SJCRH30 (cell line): ENCODE measurements at regions not wholly inside any gene's neighbourhood (a gene's known extent, or its start where the extent isn't known, plus 50 kb on each side); places are given as distances from the start of the nearest gene placed in this dataset.
"Not testable (repeated sequence)": the region's sequence is repeated elsewhere in the genome, so short reads cannot be mapped to it uniquely, and the experiment has no call there.

Experiments used
- DNase-seq, 2 experiments: peaks; one replicate each; pipeline ENCODE4 v3.0.0-alpha.2; 2015 to 2020
- H3K27ac ChIP-seq: fragments of 250-450 bp; sonication (Bioruptor Pico); 2 replicates; pipeline ENCODE4 v1.5.1; 2020; ENCODE audit warnings: mild to moderate bottlenecking, moderate library complexity
- H3K27me3 ChIP-seq: fragments of 250-450 bp; sonication (Bioruptor Pico); 2 replicates; pipeline ENCODE4 v1.5.1; 2020; ENCODE audit warnings: mild to moderate bottlenecking, moderate library complexity
- H3K36me3 ChIP-seq: fragments of 250-450 bp; sonication (Bioruptor Pico); 2 replicates; pipeline ENCODE4 v1.5.1; 2020; ENCODE audit warnings: mild to moderate bottlenecking, moderate library complexity
- H3K4me1 ChIP-seq: fragments of 250-450 bp; sonication (Bioruptor Pico); 2 replicates; pipeline ENCODE4 v1.5.1; 2020; ENCODE audit warnings: mild to moderate bottlenecking, moderate library complexity
- H3K4me3 ChIP-seq: fragments of 250-450 bp; sonication (Bioruptor Pico); 2 replicates; pipeline ENCODE4 v1.5.1; 2020; ENCODE audit warnings: mild to moderate bottlenecking, moderate library complexity
- H3K9me3 ChIP-seq: fragments of 250-450 bp; sonication (Bioruptor Pico); replicated peaks from 2 replicates; pipeline ENCODE4 v1.5.1; 2020; ENCODE audit warnings: mild to moderate bottlenecking, moderate library complexity

- no peak overlapping the region for H3K4me3 ChIP-seq
- H3K36me3 ChIP-seq = no peaks in the 10 kb centered on the region
- no peaks in the 10 kb centered on the region for H3K4me1 ChIP-seq
- no peaks in the 10 kb centered on the region for H3K27me3 ChIP-seq
- no peak for DNase-seq
- H3K27ac ChIP-seq = no peak overlapping the region
- no peaks in the 10 kb centered on the region for H3K9me3 ChIP-seq
Measured at GRCh38 chr15:89030311-89030710, 57.9 kb upstream of the ABHD2 start.

DNA sequence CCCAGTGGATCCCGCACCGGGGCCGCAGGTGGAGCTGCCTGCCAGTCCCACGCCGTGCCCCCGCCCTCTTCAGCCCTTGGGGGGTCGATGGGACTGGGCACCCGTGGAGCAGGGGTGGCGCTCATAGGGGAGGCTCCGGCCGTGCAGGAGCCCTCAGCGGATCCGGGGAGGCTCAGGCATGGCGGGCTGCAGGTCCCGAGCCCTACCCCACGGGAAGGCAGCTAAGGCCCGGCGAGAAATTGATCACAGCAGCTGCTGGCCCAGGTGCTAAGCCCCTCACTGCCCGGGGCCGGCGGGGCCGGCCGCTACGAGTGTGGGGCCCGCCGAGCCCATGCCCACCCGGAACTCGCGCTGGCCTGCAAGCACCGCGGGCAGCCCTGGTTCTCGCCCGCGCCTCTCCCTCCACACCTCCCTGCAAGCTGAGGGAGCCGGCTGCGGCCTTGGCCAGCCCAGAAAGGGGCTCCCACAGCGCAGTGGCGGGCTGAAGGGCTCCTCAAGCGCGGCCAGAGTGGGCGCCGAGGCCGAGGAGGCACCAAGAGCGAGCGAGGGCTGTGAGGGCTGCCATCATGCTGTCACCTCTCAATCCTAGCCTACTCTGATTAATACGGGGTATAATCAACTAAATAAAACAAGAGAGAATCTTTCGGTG lies 56.5 kb upstream of the ABHD2 start:
- not testable (repeated sequence) for H3K27ac ChIP-seq, H3K36me3 ChIP-seq, H3K9me3 ChIP-seq, DNase-seq, H3K27me3 ChIP-seq, H3K4me3 ChIP-seq, H3K4me1 ChIP-seq

DNA sequence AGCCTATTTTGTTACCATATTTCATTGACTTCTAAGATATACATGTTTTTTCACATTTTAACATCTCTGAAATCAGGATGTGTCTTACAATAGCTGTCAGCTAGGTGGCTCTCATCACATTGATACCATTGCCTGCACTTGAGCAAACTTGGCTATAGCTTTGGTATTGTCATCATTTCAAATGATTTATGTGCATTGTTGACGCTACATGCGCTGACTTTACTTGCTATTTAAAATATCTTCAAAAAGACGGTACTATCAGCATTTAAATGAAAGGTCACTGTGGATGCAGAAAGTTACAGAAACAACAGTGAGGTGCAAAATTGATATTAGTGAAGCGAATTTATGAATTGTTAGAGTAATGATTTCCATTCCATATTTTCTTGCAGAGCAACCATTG lies 54.0 kb upstream of the ABHD2 start:
- Histone ChIP-seq H3K4me3 (no peak overlapping the region), H3K27me3 (no peaks in the 10 kb centered on the region), H3K36me3 (no peaks in the 10 kb centered on the region), H3K9me3 (no peaks in the 10 kb centered on the region), H3K4me1 (no peaks in the 10 kb centered on the region), H3K27ac (no peak overlapping the region)
- no peak for DNase-seq

- H3K36me3 ChIP-seq = no peaks in the 10 kb centered on the region
- H3K4me3 ChIP-seq = no peak overlapping the region
- DNase-seq = no peak
- no peak overlapping the region for H3K27ac ChIP-seq
- no peaks in the 10 kb centered on the region for H3K4me1 ChIP-seq
- H3K9me3 ChIP-seq = no peaks in the 10 kb centered on the region
- no peaks in the 10 kb centered on the region for H3K27me3 ChIP-seq
Measured at GRCh38 chr15:89035150-89035549, 53.1 kb upstream of the ABHD2 start.

DNA sequence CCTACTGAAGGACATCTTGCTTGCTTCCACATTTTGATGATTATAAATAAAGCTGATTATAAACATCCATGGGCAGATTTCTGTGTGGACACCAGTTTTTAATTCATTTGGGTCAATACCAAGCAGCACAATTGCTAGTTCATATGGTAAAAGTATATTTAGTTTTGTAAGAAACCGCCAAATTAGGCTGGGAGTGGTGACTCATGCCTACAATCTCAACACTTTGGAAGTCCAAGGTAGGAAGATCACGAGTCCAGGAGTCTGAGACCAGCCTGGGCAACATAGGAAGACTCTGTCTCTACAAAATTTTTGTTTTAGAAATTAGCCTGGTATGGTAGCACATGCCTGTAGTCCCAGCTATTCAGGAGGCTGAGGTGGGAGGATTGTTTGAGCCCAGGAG lies 52.6 kb upstream of the ABHD2 start:
- H3K36me3 ChIP-seq = no peaks in the 10 kb centered on the region
- H3K4me3 ChIP-seq = no peak overlapping the region
- no peak for DNase-seq
- no peaks in the 10 kb centered on the region for H3K27me3 ChIP-seq
- no peaks in the 10 kb centered on the region for H3K4me1 ChIP-seq
- no peak overlapping the region for H3K27ac ChIP-seq
- H3K9me3 ChIP-seq = no peaks in the 10 kb centered on the region

DNA sequence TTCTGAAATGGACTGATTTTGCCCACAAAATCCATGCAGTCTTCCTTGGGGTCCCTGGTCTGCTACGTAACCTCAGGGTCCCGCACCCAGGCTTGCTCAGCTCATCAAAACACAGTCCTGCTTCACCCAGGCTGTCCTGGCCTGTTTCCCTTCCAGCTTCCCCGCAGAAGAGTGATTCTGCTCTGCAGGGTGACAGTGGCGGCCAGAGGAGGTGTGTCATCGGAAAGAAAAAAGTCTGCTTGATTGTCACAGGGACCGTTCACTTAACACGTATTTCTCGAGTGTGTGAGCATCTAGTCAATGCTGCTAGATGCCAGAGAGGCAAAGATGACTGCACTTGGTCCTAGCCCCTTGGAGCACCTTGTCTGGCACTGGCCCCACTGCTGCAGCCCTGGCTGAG lies 50.1 kb upstream of the ABHD2 start:
- Histone ChIP-seq H3K27ac (no peak overlapping the region), H3K4me3 (no peak overlapping the region), H3K9me3 (no peaks in the 10 kb centered on the region), H3K27me3 (no peaks in the 10 kb centered on the region), H3K36me3 (no peaks in the 10 kb centered on the region), H3K4me1 (no peaks in the 10 kb centered on the region)
- no peak for DNase-seq
